ENCODE measurements at regions not wholly inside any gene's neighbourhood (a gene's known extent, or its start where the extent isn't known, plus 50 kb on each side); places are given as distances from the start of the nearest gene placed in this dataset.
"Not testable (repeated sequence)": the region's sequence is repeated elsewhere in the genome, so short reads cannot be mapped to it uniquely, and the experiment has no call there.

DNA sequence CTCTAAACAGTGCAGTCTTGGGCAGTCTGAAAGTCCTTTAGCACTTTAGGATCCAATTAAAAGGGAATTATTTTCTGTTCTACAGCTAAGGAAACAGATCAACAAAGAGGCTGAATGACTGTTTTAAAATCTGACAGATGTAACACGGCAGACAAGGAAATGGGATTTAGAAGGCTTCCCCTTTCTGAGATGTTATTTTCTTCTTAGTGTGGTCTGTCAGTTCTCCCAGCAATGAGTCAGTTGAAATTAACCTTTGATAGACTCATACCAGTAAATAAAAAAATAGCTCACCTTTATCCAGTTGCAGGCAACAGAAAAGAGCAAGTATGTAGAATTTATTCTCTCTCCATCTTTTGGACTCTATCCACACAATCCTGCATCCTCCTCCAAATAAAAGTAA, 98.1 kb downstream of the NEDD1 start:
- no peak for DNase-seq

DNA sequence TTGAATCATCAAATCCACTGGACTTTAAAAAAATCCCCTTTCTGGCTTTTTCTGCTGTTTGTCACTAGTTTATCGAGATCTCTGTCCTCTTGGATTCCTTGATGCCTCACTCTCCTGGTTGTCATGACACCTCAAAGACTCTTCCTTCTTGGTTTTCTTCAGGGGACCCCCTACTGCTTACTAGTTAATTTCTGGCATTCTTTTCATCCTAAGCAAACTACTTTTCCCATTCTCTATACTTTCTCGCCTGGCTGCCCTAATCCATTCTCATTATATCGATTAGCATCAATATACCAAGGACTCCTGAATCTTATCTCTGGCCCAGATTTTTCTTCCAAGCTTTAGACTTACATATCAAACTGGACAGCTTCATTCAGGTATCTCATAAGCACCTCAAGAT, 98.6 kb downstream of the NEDD1 start:
- no peak for DNase-seq

DNA sequence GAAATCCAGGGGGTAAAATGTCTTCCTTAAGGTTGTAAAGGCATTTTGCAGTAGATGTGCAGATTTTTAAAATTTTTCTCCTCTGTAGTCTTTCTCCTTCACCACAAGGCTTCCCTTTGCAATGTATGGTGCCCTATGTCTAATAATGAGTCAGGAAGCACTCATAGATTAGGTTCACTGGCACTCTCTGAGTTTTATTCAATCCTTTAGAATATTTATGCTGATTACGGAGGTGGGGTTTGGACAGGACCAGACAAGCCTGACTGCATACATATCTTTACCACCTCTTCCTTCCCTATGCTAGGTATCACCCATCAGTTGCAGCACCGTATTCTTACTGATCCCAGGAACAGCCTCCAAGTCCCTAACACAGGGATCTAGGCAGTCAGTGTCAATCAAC, 99.5 kb downstream of the NEDD1 start:
- DNase-seq: no peak

GRCh38 chr12:97016163-97016562, 109.1 kb downstream of the NEDD1 start:
- no peak for DNase-seq

DNA sequence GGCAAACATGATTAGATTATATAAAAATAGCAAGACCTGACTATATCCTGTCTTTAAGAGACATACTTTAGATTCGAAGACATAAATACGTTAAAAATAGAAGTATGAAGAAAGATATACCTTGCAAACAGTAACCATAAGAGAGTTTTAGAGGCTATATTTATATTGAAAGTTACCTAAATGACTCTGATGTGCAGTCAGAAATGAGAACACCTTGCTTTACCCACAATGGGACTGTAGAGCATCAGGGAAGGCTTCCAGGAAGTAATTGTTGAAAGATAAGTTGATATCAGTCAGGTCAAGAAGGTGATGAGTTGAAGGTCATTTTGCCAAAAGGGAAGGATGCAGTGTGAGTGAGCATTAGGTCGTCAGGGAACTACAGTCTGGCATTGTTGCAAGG, 110.2 kb downstream of the NEDD1 start:
- no peak for DNase-seq

DNA sequence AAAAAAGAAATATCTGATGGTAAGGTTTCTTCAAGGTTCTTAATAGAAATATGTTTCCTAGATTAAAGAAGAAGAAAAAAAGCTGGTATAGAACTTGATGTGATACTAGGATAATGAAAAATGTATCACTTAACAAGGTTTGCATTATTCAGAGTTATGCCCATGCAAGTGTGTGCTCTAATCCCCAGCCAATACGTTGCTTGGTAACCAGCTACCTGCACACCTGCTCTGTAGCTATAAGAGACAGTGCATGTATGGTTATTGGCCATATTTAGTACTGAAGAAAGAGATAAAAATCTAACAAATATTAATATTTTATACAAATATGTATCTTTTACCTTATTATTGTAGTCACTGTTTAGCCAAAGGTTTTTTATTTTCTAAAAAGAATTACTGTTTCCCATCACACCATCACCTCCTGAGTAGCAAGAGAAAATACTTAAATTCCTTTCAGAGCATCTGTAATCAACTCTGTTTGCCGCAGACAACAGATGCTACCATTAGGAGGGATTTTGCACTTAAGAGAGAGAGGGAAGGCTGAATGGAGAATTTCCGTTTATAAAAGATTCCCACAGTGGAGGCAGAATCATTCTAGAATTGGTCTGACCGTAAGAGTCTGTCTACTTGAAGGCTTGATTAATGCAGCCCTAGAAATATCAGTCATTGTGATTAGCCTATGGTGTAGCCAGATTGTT, 115.6 kb downstream of the NEDD1 start:
- no peak for DNase-seq

DNA sequence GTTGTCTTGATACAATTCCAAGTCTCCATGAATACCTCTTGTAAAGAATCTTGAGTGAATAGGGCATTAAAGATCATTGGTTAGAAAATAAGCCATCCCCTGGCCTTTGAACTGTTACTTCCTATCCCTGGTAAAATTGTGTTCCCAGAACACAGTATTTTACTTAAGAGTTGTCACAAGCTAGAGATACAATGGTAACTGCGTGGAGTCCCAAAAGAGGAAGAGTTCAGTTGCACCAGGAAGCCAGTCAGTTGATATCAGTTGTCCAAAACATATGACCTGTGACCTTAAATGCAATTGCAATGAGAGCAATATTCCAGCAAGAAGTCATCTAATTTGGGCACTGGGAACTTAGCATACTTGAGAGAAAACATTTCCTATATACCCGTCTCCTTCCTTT, 117.3 kb downstream of the NEDD1 start:
- no peak for DNase-seq

DNA sequence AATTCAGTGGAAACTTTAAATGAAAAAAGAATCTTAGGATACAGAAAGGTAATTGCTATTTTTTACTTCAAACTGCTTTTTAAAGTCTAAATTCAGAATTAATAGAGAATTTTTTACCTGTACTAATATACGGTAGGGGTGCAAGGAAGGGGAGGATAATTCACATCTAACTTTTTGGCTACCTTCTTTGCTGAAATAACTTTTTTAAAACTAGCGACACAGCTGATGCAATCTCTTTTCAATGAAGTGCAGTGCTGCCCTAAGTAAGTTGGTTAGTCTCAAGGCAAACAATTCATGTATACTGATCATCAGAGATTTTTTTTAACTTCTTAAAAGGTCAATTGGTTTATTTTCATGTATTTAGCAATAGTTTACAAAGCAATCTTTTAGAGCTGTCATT, 119.8 kb downstream of the NEDD1 start:
- no peak for DNase-seq

DNA sequence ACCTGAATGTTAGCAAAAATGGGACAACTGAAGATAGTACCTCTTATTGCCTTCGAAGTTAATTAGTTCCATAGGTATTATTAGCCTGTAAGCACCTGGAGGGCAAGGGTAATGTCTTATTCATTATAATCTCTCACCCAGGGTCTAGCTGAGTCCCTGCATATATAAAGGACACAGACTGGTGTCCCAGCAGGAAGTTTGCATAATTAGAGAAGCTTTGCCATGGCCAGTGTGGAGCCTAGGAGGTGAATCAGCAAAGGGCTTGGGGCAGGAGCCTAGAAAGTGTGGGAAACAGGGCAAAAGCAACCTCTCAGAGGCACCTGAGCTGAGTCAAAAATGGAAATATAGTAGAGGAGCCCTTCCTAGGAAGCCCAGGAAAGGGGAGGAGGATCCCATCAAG, 120.4 kb downstream of the NEDD1 start:
- DNase-seq: no peak

DNA sequence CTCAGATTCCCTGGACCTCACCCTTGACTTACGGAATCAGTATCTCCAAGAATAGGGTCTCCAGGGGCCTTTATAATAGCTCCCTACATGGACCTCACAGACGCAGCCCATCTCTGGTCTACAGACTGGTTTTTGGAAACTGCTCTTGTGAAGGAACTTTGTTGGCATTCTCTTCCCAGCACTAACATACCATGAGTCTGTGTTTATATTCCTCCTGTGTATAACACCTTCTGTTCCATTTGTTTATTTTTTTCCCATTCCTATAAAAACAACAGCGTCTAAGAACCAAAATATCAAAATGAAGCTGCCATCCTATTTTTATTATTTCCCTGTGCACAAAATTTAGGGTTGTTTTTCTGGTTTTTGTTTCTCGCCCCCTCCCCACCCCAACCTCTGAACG, 131.1 kb downstream of the NEDD1 start:
- DNase-seq: no peak

GRCh38 chr12:97038834-97039233, 131.8 kb downstream of the NEDD1 start:
- no peak for DNase-seq

- DNase-seq: no peak
These were observed 139.8 kb downstream of the NEDD1 start for GRCh38 chr12:97046901-97047300.

DNA sequence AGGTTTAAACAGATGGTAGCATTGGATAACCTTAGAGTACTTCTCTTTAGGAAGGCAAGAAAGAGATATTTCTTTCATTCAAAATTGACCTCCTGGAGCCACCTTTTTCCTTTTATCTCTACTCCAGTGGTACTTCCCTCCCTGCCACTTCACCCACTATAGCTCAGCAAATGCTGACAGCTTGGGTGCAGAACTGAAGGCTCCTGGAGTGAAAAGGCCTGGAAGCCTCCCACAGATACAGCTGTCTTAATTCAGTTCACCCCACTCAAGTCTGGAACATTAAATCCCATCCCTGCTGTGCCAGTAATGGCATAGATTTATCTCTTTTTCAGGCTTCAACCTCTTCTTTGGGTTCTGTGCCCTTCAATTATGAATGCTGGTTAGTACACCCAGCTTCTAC, 140.3 kb downstream of the NEDD1 start:
- no peak for DNase-seq

DNA sequence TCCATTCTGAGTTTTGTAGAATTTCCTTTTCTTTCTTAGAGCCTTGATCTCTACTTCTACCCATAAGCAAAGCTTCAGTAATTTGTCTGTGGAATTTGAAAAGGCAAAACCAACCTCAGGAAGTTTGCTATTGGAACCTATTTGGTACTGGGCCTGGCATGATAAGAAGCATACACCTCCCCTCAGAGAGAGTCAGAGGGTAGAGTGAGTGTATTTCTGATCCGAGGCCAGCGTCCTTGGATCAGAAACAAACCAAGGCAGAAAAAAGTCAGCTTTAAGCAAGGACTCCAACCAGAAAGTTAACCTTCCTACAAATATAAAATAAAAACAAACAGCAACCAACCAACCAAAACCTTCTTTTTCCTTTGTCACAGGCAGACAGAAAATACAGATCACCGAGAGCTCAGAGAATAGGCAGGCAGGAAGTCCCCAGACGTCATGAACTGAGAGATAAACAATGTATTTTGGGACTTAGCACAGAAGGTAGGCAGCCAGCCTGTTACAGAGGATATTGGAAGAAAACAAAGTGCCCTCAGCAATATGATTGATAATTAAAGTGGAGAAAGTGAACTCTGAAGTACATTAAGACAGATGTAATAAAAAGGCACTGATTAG, 141.5 kb downstream of the NEDD1 start:
- DNase-seq: no peak

GRCh38 chr12:97050509-97050908, 143.5 kb downstream of the NEDD1 start:
- DNase-seq: no peak

DNA sequence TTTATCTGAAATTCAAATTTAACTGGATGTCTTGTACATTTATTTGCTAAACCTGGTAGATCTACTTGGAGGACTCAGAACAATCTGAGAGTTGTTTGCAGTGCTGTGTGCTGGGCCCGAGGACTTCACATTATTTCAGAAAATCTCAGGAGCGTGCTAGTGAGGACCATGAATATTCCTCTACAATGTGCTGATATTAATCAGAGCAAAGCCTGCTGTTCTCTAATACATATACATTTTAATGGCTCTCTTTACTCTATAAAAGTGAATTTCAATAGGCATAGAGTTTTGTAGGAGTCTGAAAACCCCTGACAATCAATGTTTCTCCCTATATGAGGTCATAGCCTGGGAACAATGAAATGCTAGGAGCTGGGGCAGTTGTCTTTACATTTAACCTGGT, 144.3 kb downstream of the NEDD1 start:
- no peak for DNase-seq

GRCh38 chr12:97061171-97061570, 154.1 kb downstream of the NEDD1 start:
- DNase-seq: no peak

DNA sequence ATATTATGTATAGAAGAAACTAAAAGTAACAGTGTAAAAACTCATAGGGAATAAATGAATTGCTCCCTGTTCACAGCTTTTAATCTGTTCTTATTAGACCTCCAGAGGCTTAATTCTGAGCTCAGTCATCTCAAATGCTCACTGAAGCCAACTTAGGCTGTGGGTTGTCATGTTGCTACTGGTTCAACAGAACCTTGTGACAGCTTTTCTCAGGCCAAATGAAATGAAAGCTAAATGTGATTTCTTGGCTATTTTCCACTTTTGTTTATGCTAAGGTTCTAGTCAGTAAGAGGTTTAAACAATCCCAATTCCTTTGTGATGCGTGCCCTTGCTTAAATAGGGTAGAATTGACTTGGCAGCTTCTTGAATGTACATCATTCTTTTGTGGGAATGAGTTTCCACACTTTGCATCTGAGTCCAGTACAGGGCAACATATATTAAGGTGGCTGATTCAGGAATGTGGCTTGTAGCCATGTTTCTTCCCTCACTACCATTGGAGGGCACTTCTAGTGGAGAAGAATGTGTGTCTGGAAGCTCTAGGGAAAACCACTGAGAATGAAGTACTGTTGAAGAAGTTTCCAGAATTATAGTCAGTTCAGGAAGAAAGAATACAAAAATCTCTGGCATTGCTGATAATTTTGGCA, 156.4 kb downstream of the NEDD1 start:
- DNase-seq: no peak

- DNase-seq: no peak
These were observed 168.3 kb downstream of the NEDD1 start for GRCh38 chr12:97075161-97075933.

GRCh38 chr12:97075934-97076630, 169.0 kb downstream of the NEDD1 start:
- no peak for DNase-seq

DNA sequence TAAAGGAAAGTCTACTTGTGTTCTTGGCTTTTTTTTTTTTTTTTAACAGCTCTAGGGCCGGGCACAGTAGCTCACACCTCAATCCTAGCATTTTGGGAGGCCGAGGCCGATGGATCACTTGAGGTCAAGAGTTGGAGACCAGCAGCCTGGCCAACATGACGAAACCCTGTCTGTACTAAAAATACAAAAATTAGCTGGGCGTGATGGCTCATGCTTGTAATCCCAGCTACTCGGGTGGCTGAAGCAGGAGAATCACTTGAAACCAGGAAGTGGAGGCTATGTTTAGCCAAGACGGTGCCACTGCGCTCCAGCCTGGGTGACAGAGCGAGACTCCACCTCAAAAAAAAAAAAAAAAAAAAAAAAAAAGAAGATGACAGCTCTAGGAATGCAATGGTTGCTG, 169.9 kb downstream of the NEDD1 start:
- DNase-seq: not testable (repeated sequence)

DNA sequence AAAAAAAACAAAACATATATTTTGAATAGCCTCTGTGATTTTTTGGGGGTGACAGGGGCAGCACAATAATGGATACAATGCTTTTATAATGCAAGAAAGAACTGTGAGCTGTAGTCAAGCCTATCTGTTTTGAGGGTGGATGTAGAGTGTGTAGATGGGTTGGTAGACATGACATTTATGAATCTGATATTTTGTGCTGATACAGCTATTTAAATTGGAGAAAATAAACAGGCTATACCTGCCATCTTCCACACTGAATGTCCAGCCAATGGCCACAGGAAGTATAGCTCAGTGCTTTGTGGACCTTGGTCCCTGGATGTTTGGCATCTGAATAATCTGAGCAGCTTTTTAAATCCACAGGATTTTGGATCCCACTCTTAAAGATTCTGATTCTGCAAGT, 175.0 kb downstream of the NEDD1 start:
- no peak for DNase-seq

GRCh38 chr12:97093187-97093683, 186.2 kb downstream of the NEDD1 start:
- no peak for DNase-seq

Data from stimulated activated CD4-positive, alpha-beta T cell treated with anti-CD3 and anti-CD28 coated beads, Interleukin-4, amount 100 ng/mL, for 24 hours (primary cell).